Mesendoderm (in vitro differentiated cells): ENCODE measurements at regions not wholly inside any gene's neighbourhood (a gene's known extent, or its start where the extent isn't known, plus 50 kb on each side); places are given as distances from the start of the nearest gene placed in this dataset.
A peak's percentile ranks its signal among the peaks of the same experiment; 100 is the strongest.

ENCODE experiments used
- DNase-seq: peaks from one replicate; pipeline ENCODE4 v3.0.0; 2013
- H2AK5ac ChIP-seq: 2 replicates; pipeline ENCODE4 v1.6.1; 2013; ENCODE audit warnings: low read length, inconsistent platforms
- H2BK120ac ChIP-seq: 2 replicates; pipeline ENCODE4 v1.6.1; 2013; ENCODE audit warnings: low read depth, mild to moderate bottlenecking, low read length, moderate library complexity, mixed read lengths
- H2BK15ac ChIP-seq: replicated peaks from 2 replicates; pipeline ENCODE4 v1.6.1; 2013; ENCODE audit warnings: low read depth, mild to moderate bottlenecking, moderate library complexity
- H2BK5ac ChIP-seq: 2 replicates; pipeline ENCODE4 v1.6.1; 2013; ENCODE audit warnings: low read length, inconsistent platforms
- H3K18ac ChIP-seq: 2 replicates; pipeline ENCODE4 v1.6.1; 2013; ENCODE audit warnings: mild to moderate bottlenecking, low read length, mixed read lengths
- H3K23ac ChIP-seq: one replicate; pipeline ENCODE4 v1.6.1; 2013; ENCODE audit warnings: low read length
- H3K27ac ChIP-seq: 2 replicates; pipeline ENCODE4 v1.5.1; 2013; ENCODE audit warnings: low read depth, mild to moderate bottlenecking, inconsistent platforms, low read length, moderate library complexity
- H3K27me3 ChIP-seq: 2 replicates; pipeline ENCODE4 v1.6.1; 2013; ENCODE audit warnings: low read length, control low read depth, mild to moderate bottlenecking, inconsistent platforms; ENCODE audit not compliant: insufficient read depth, poor library complexity
- H3K36me3 ChIP-seq: 2 replicates; pipeline ENCODE4 v1.6.1; 2013; ENCODE audit warnings: low read length, inconsistent platforms; ENCODE audit not compliant: control insufficient read depth, insufficient read depth
- H3K4ac ChIP-seq: one replicate; pipeline ENCODE4 v1.6.1; 2013; ENCODE audit warnings: low read depth, mild to moderate bottlenecking, low read length, moderate library complexity
- H3K4me1 ChIP-seq: 2 replicates; pipeline ENCODE4 v1.6.1; 2013; ENCODE audit warnings: low read depth, low read length, inconsistent platforms; ENCODE audit not compliant: control insufficient read depth
- H3K4me2 ChIP-seq: 2 replicates; pipeline ENCODE4 v1.6.1; 2013; ENCODE audit warnings: low read length
- H3K4me3 ChIP-seq: 2 replicates; pipeline ENCODE4 v1.5.1; 2013; ENCODE audit warnings: mild to moderate bottlenecking, low read length
- H3K56ac ChIP-seq: one replicate; pipeline ENCODE4 v1.6.1; 2013; ENCODE audit warnings: low read length
- H3K79me1 ChIP-seq: 2 replicates; pipeline ENCODE4 v1.6.1; 2013; ENCODE audit warnings: low read length, inconsistent platforms
- H3K79me2 ChIP-seq: 2 replicates; pipeline ENCODE4 v1.6.1; 2013; ENCODE audit warnings: mild to moderate bottlenecking, low read length; ENCODE audit not compliant: control insufficient read depth, insufficient read depth
- H3K9ac ChIP-seq: 2 replicates; pipeline ENCODE4 v1.6.1; 2013; ENCODE audit warnings: low read length, inconsistent platforms
- H4K5ac ChIP-seq: one replicate; pipeline ENCODE4 v1.6.1; 2013; ENCODE audit warnings: low read length
- H4K8ac ChIP-seq: one replicate; pipeline ENCODE4 v1.6.1; 2013; ENCODE audit warnings: low read depth, mild to moderate bottlenecking, control low read depth, low read length, moderate library complexity
- WGBS: extraction: QIAGEN DNeasy Blood & Tissue Kit; methylation state at CpG from one replicate; pipeline ENCODE4 v1.1.7; 2013; ENCODE audit warnings: low lambda C conversion rate, missing lambda C conversion rate; ENCODE audit not compliant: insufficient coverage; ENCODE audit errors: extremely low coverage; 5-methylcytosine and 5-hydroxymethylcytosine counted together

DNA sequence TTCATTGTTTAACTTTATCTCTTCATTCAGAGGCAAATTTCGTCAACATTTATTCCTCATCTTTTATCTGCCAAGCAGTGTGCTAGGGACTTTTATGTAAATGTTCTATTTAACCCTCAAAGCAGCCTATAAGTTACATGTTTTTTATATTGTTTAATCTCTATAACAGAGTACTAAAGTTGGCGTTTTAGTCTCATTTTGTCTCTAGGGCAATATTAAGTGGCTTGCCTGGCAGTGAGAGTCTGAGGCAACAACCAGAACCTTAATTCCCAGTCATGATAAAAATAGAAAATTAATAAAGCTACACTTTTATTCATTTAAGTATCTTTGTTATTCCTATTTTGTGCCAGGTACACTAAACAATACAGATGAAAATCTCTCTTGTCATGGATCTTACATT, 994.3 kb upstream of the ADGRL2 start:
- H3K9ac ChIP-seq, result no peak overlapping the region
- no peak overlapping the region for H2BK120ac ChIP-seq
- H3K23ac ChIP-seq, result no peak overlapping the region
- H3K18ac ChIP-seq, result no peak overlapping the region
- no peak overlapping the region for H3K4me2 ChIP-seq
- no peaks in the 10 kb centered on the region for H3K4me1 ChIP-seq
- no peak overlapping the region for H4K5ac ChIP-seq
- no peak for DNase-seq
- no peak overlapping the region for H3K4ac ChIP-seq
- no peak overlapping the region for H2BK5ac ChIP-seq
- no peak overlapping the region for H3K27ac ChIP-seq
- no peak overlapping the region for H2BK15ac ChIP-seq
- no peaks in the 10 kb centered on the region for H3K79me2 ChIP-seq
- H3K56ac ChIP-seq, result no peak overlapping the region
- no peak overlapping the region for H2AK5ac ChIP-seq
- no peaks in the 10 kb centered on the region for H3K36me3 ChIP-seq
- no CpG with 5 or more reads among the region's 2 CpGs for WGBS
- H4K8ac ChIP-seq, result no peak overlapping the region
- H3K27me3 ChIP-seq, result no peaks in the 10 kb centered on the region
- H3K4me3 ChIP-seq, result no peak overlapping the region
- H3K79me1 ChIP-seq, result no peaks in the 10 kb centered on the region

DNA sequence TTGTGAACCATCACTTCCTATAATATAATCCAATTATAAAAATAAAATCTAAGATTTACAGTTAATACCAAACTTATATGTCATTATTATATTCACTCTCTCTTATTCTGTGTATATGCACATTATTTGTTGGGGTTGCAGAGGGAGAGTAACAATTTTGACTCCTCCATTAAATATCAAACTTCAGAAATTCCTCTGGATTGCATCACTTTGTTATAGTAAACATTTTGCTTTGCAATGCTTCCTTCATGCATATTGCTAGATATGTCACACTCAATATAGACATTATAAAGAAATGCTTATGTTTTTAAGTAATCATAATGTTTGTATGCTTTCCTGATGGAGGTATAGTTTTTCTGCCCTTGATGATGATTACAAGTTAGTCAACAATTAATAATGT, 999.0 kb upstream of the ADGRL2 start:
- H3K4me3 ChIP-seq, result no peak overlapping the region
- no peak overlapping the region for H3K18ac ChIP-seq
- no peak overlapping the region for H2BK5ac ChIP-seq
- no peak overlapping the region for H2AK5ac ChIP-seq
- H3K9ac ChIP-seq, result no peak overlapping the region
- no peak overlapping the region for H3K56ac ChIP-seq
- no peak overlapping the region for H2BK120ac ChIP-seq
- H3K36me3 ChIP-seq, result no peaks in the 10 kb centered on the region
- no peak overlapping the region for H2BK15ac ChIP-seq
- no peak overlapping the region for H4K8ac ChIP-seq
- no peak overlapping the region for H3K4ac ChIP-seq
- no peaks in the 10 kb centered on the region for H3K79me2 ChIP-seq
- H3K23ac ChIP-seq, result no peak overlapping the region
- no peak overlapping the region for H3K4me2 ChIP-seq
- no peaks in the 10 kb centered on the region for H3K4me1 ChIP-seq
- H4K5ac ChIP-seq, result no peak overlapping the region
- H3K79me1 ChIP-seq, result no peaks in the 10 kb centered on the region
- H3K27ac ChIP-seq, result no peak overlapping the region
- no peaks in the 10 kb centered on the region for H3K27me3 ChIP-seq
- DNase-seq, result no peak

DNA sequence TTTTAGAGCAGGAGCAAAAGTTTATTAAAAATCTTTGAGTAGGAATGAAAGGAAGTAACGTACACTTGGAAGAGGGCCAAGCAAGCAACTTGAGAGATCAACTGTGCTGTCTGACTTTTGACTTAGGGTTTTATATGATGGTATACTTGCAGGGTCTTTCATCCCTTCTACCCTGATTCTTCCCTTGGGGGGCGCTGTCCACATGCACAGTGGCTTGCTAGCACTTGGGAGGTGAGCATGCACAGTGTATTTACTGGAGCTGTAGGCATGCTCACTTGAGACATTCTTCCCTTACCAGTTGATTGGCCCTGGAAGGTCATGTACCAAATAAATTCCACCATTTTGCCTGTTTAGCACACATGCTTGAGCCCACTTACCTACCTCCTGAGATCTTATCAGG, 1001.3 kb upstream of the ADGRL2 start:
- Histone ChIP-seq H3K4me2 (no peak overlapping the region), H3K79me2 (no peaks in the 10 kb centered on the region), H3K27me3 (no peaks in the 10 kb centered on the region), H4K5ac (no peak overlapping the region), H3K18ac (no peak overlapping the region), H2BK5ac (no peak overlapping the region), H3K23ac (no peak overlapping the region), H2BK15ac (no peak overlapping the region), H2AK5ac (no peak overlapping the region), H4K8ac (no peak overlapping the region), H3K56ac (no peak overlapping the region), H2BK120ac (no peak overlapping the region), H3K4me1 (no peaks in the 10 kb centered on the region), H3K79me1 (no peaks in the 10 kb centered on the region), H3K4ac (no peak overlapping the region), H3K4me3 (no peak overlapping the region), H3K36me3 (no peaks in the 10 kb centered on the region), H3K27ac (no peak overlapping the region), H3K9ac (no peak overlapping the region)
- peak; percentile 57 for DNase-seq
- no CpG with 5 or more reads among the region's 2 CpGs for WGBS

DNA sequence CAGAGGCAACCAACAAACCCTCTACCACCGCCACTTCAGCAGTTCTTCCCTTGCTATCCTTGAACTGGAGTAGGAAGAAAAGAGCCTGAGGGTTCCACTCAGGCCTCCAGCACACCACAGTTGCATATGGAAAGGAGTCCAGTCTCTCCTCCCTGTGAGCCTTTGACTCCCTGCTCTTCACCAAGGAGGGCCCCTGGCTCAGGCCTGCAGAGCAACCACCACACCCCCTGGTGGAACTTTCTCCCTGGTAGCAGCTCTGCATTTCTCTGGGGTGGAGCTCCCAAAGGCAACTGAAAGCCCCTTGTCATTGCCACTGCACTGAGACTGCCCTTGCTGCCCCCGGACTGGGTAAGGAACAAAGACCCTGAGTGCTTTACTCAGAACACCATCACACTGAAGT, 1021.5 kb upstream of the ADGRL2 start:
- H3K18ac ChIP-seq, result no peak overlapping the region
- no peak overlapping the region for H2BK15ac ChIP-seq
- H3K4me2 ChIP-seq, result no peak overlapping the region
- no peak overlapping the region for H3K4ac ChIP-seq
- no peaks in the 10 kb centered on the region for H3K36me3 ChIP-seq
- no peak overlapping the region for H2BK120ac ChIP-seq
- no peak overlapping the region for H4K5ac ChIP-seq
- peaks cover 2% of the 10 kb centered on the region for H3K4me1 ChIP-seq
- no peak overlapping the region for H4K8ac ChIP-seq
- no peaks in the 10 kb centered on the region for H3K79me2 ChIP-seq
- DNase-seq, result peak; percentile 31
- H3K9ac ChIP-seq, result no peak overlapping the region
- H3K23ac ChIP-seq, result no peak overlapping the region
- H3K4me3 ChIP-seq, result no peak overlapping the region
- no peaks in the 10 kb centered on the region for H3K79me1 ChIP-seq
- WGBS, result no CpG with 5 or more reads among the region's 2 CpGs
- no peak overlapping the region for H2AK5ac ChIP-seq
- H3K27ac ChIP-seq, result no peak overlapping the region
- no peak overlapping the region for H3K56ac ChIP-seq
- H2BK5ac ChIP-seq, result no peak overlapping the region
- H3K27me3 ChIP-seq, result no peaks in the 10 kb centered on the region

DNA sequence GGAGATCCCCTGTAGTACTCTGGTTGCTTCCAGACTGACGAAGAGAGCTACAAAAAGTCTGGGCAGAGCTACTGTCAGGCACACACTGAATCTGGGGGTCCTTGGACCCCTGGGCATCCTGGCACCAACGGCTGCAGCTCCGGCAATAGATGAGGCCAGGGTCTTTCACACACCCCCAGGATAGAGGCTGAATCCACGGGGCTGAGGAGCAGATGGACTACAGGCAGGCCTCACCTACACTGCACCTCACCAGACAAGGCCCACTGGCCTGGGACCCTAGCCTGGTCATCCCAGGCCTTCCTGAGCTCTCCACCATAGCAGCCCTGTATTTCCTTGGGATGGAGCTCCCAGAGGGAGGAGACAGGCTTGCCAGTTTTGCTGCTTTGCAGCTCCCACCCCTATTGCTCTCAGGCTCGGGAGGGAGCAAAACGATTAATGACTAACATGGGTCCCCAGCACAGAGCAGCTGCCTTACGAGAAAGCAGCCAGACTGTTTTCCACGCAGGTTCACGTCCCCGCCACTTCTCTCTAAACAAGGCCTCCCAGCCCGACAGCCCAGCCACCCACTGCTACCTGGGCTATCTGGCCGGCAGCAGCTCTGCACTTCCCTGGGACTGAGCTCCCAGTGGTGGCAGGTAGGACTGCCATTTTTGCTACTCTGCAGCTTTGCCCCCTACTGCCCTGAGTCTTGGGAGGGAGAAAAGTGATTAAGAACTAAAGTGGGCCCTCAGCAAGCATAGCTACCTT, 1022.5 kb upstream of the ADGRL2 start:
- Histone ChIP-seq H2AK5ac (no peak overlapping the region), H2BK5ac (no peak overlapping the region), H3K4ac (no peak overlapping the region), H4K8ac (no peak overlapping the region), H2BK120ac (no peak overlapping the region), H3K56ac (no peak overlapping the region), H3K4me1 (peaks cover 2% of the 10 kb centered on the region), H3K79me2 (no peaks in the 10 kb centered on the region), H3K23ac (no peak overlapping the region), H4K5ac (no peak overlapping the region), H3K79me1 (no peaks in the 10 kb centered on the region), H3K9ac (no peak overlapping the region), H3K36me3 (no peaks in the 10 kb centered on the region), H2BK15ac (no peak overlapping the region), H3K18ac (no peak overlapping the region), H3K4me3 (no peak overlapping the region), H3K4me2 (no peak overlapping the region), H3K27me3 (no peaks in the 10 kb centered on the region), H3K27ac (no peak overlapping the region)
- DNase-seq, result no peak
- no CpG with 5 or more reads among the region's 12 CpGs for WGBS

DNA sequence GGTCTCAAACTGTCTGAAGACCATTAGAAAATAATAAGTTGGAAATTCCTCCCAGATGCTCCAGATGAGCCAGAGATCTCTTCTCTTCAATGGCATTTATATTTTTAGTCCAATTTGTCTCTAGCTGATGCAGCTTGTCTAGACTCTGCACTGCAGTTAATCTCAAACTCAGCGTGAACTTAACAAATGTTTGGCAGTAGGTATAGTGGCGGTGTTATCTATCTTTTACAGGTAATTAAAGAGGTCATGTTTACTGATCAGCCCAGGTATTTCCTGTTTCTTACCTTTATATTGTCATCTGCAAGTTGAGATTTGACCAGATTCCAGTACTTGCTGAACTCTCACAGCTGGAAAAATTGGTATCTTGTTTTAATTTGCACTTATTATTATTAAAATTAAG, 1024.5 kb upstream of the ADGRL2 start:
- Histone ChIP-seq H3K9ac (no peak overlapping the region), H3K4me2 (no peak overlapping the region), H2BK5ac (no peak overlapping the region), H3K36me3 (no peaks in the 10 kb centered on the region), H3K56ac (no peak overlapping the region), H3K79me2 (no peaks in the 10 kb centered on the region), H3K79me1 (no peaks in the 10 kb centered on the region), H3K23ac (no peak overlapping the region), H3K4me1 (peaks cover 2% of the 10 kb centered on the region), H3K4ac (no peak overlapping the region), H2BK120ac (no peak overlapping the region), H2AK5ac (no peak overlapping the region), H3K4me3 (no peak overlapping the region), H4K8ac (no peak overlapping the region), H4K5ac (no peak overlapping the region), H3K27me3 (no peaks in the 10 kb centered on the region), H3K18ac (no peak overlapping the region), H2BK15ac (no peak overlapping the region), H3K27ac (no peak overlapping the region)
- peak; percentile 26 for DNase-seq
- WGBS, result no CpG with 5 or more reads among the region's 2 CpGs
